Osteocyte (in vitro differentiated cells): ENCODE measurements at regions not wholly inside any gene's neighbourhood (a gene's known extent, or its start where the extent isn't known, plus 50 kb on each side); places are given as distances from the start of the nearest gene placed in this dataset.

ENCODE experiments used
- DNase-seq: peaks from one replicate; pipeline ENCODE4 v3.0.0; 2021; ENCODE audit warnings: mixed read lengths; ENCODE audit not compliant: unreplicated experiment; ENCODE audit errors: extremely low spot score
- H3K27ac Mint-ChIP-seq: one replicate; pipeline ENCODE4 v1.8.0; 2021; ENCODE audit warnings: mild to moderate bottlenecking, mixed read lengths; ENCODE audit not compliant: unreplicated experiment
- H3K27me3 Mint-ChIP-seq: one replicate; pipeline ENCODE4 v1.8.0; 2021; ENCODE audit warnings: mixed read lengths; ENCODE audit not compliant: unreplicated experiment
- H3K36me3 Mint-ChIP-seq: one replicate; pipeline ENCODE4 v1.8.0; 2021; ENCODE audit warnings: mixed read lengths; ENCODE audit not compliant: unreplicated experiment
- H3K4me1 Mint-ChIP-seq: one replicate; pipeline ENCODE4 v1.8.0; 2021; ENCODE audit warnings: mixed read lengths; ENCODE audit not compliant: unreplicated experiment
- H3K4me3 Mint-ChIP-seq: one replicate; pipeline ENCODE4 v1.8.0; 2021; ENCODE audit warnings: mild to moderate bottlenecking, moderate library complexity, mixed read lengths; ENCODE audit not compliant: unreplicated experiment
- H3K9me3 Mint-ChIP-seq: one replicate; pipeline ENCODE4 v1.8.0; 2021; ENCODE audit warnings: mixed read lengths; ENCODE audit not compliant: unreplicated experiment
- TF ChIP-seq, protein P1 (sequence below): fragments of 200-600 bp; sonication (generic); IDR thresholded peaks from 2 replicates; pipeline ENCODE4 v1.5.0; 2021; ENCODE audit warnings: antibody characterized with exemption, mild to moderate bottlenecking, moderate library complexity

- H3K27me3 Mint-ChIP-seq, result no peaks in the 10 kb centered on the region
- TF ChIP-seq, protein P1, sequence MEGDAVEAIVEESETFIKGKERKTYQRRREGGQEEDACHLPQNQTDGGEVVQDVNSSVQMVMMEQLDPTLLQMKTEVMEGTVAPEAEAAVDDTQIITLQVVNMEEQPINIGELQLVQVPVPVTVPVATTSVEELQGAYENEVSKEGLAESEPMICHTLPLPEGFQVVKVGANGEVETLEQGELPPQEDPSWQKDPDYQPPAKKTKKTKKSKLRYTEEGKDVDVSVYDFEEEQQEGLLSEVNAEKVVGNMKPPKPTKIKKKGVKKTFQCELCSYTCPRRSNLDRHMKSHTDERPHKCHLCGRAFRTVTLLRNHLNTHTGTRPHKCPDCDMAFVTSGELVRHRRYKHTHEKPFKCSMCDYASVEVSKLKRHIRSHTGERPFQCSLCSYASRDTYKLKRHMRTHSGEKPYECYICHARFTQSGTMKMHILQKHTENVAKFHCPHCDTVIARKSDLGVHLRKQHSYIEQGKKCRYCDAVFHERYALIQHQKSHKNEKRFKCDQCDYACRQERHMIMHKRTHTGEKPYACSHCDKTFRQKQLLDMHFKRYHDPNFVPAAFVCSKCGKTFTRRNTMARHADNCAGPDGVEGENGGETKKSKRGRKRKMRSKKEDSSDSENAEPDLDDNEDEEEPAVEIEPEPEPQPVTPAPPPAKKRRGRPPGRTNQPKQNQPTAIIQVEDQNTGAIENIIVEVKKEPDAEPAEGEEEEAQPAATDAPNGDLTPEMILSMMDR, result no peak
- H3K4me3 Mint-ChIP-seq, result peak overlapping the region; percentile 21
- no peaks in the 10 kb centered on the region for H3K36me3 Mint-ChIP-seq
- DNase-seq, result no peak
- peak overlapping the region; percentile 81 for H3K27ac Mint-ChIP-seq
- no peaks in the 10 kb centered on the region for H3K9me3 Mint-ChIP-seq
- peaks cover 10% of the 10 kb centered on the region for H3K4me1 Mint-ChIP-seq
Observed at GRCh38 chr10:10222304-10222841, 795.3 kb upstream of the CELF2 start.

- DNase-seq, result no peak
- Mint-ChIP-seq H3K9me3 (no peaks in the 10 kb centered on the region), H3K4me3 (no peak overlapping the region), H3K4me1 (peaks cover 10% of the 10 kb centered on the region), H3K27me3 (no peaks in the 10 kb centered on the region), H3K27ac (peak overlapping the region; percentile 81), H3K36me3 (no peaks in the 10 kb centered on the region)
- TF ChIP-seq, protein P1, result no peak
Observed at GRCh38 chr10:10223131-10223530, 794.5 kb upstream of the CELF2 start.

GRCh38 chr10:10225136-10225676, 792.5 kb upstream of the CELF2 start:
- H3K27me3 Mint-ChIP-seq, result no peaks in the 10 kb centered on the region
- TF ChIP-seq, protein P1, result no peak
- H3K4me1 Mint-ChIP-seq, result peaks cover 10% of the 10 kb centered on the region
- no peak for DNase-seq
- no peaks in the 10 kb centered on the region for H3K36me3 Mint-ChIP-seq
- no peak overlapping the region for H3K27ac Mint-ChIP-seq
- no peak overlapping the region for H3K4me3 Mint-ChIP-seq
- H3K9me3 Mint-ChIP-seq, result peaks cover 5% of the 10 kb centered on the region

- no peak for DNase-seq
- TF ChIP-seq, protein P1, result peak; percentile 43
- H3K4me3 Mint-ChIP-seq, result no peak overlapping the region
- no peaks in the 10 kb centered on the region for H3K36me3 Mint-ChIP-seq
- H3K27me3 Mint-ChIP-seq, result no peaks in the 10 kb centered on the region
- H3K27ac Mint-ChIP-seq, result no peak overlapping the region
- H3K4me1 Mint-ChIP-seq, result peaks cover 14% of the 10 kb centered on the region
- H3K9me3 Mint-ChIP-seq, result peaks cover 7% of the 10 kb centered on the region
Observed at GRCh38 chr10:10233229-10233628, 784.4 kb upstream of the CELF2 start.

DNA sequence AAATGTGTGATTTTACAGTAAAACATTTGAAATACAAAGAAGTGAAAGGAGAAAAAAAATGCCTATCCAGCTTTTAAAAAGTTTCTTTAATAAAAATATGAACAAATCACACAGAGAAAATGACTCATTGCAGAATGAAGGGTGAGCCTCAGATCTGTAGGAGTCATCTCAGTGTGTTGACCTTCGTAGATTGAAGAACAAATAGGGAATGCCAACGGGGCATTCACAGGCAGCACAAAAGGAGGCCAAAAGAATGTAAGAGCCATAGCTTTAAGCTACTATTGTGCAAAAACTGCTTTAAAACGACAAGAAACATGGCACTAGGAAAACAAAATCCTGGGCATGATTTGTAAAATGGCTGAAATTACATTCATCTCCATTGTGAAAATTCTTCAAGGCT, 782.7 kb upstream of the CELF2 start:
- no peak for DNase-seq
- peaks cover 14% of the 10 kb centered on the region for H3K4me1 Mint-ChIP-seq
- no peak overlapping the region for H3K4me3 Mint-ChIP-seq
- H3K36me3 Mint-ChIP-seq, result no peaks in the 10 kb centered on the region
- no peaks in the 10 kb centered on the region for H3K27me3 Mint-ChIP-seq
- TF ChIP-seq, protein P1, result no peak
- H3K27ac Mint-ChIP-seq, result peak overlapping the region; percentile 65
- peaks cover 6% of the 10 kb centered on the region for H3K9me3 Mint-ChIP-seq
